GM12878 (cell line): ENCODE measurements at regions not wholly inside any gene's neighbourhood (a gene's known extent, or its start where the extent isn't known, plus 50 kb on each side); places are given as distances from the start of the nearest gene placed in this dataset.

Experiments
- ATAC-seq: fragments of 200-7000 bp; cut with Tn5 transposase; 3 replicates; pipeline ENCODE4 v1.9.1; 2020; ENCODE audit warnings: mild to moderate bottlenecking, moderate library complexity
- BruUV-seq: library from RNA; stranded (reverse); fragments of 400-500 nt; replicated peaks from 2 replicates; lab custom pipeline; 2021; lab: Mats Ljungman, UMichigan
- CTCF ChIA-PET: fragments of 300-600 bp; sonication (Branson Sonifier 250); formaldehyde crosslinking; extraction: SDS; loops from one replicate; lab custom pipeline; 2021; ENCODE audit warnings: inconsistent platforms; lab: Yijun Ruan, JAX
- POLR2A ChIA-PET: fragments of 350-600 bp; formaldehyde crosslinking; extraction: SDS; loops from one replicate; lab custom pipeline; 2021; ENCODE audit warnings: inconsistent platforms; lab: Charles Lee
- RAD21 ChIA-PET: fragments of 300-600 bp; sonication (Branson Sonifier 250); formaldehyde crosslinking; loops from one replicate; lab custom pipeline; 2023; ENCODE audit warnings: antibody characterized with exemption; ENCODE audit not compliant: unreplicated experiment; lab: Charles Lee
- SMC1A ChIA-PET: fragments of 300-600 bp; sonication (Branson Sonifier 250); formaldehyde crosslinking; loops from one replicate; lab custom pipeline; 2023; ENCODE audit not compliant: unreplicated experiment, uncharacterized antibody; lab: Charles Lee
- DNase-seq: peaks from one replicate; pipeline ENCODE4 v3.0.0-alpha.2; 2011; ENCODE audit warnings: low read depth, low spot score
- FAIRE-seq: peaks from 3 replicates; lab custom pipeline; 2011; peaks lifted over from hg19 to GRCh38; lab: Jason Lieb, UNC
- H2AFZ ChIP-seq: 2 replicates; pipeline ENCODE4 v1.6.0; 2011; ENCODE audit warnings: low read depth, low read length, control low read depth; ENCODE audit not compliant: control insufficient read depth
- H3K27ac ChIP-seq: 2 replicates; pipeline ENCODE4 v1.5.1; 2011; ENCODE audit warnings: control low read depth; ENCODE audit not compliant: control insufficient read depth, insufficient read depth
- H3K27me3 ChIP-seq, 2 experiments: replicated peaks in 1 of 2; 2 replicates each; pipeline versions ENCODE4 v1.6.0 to v1.6.1; 2011; ENCODE audit warnings: low read length in 1 of 2; ENCODE audit not compliant: control insufficient read depth in 2 of 2, insufficient read depth in 2 of 2
- H3K36me3 ChIP-seq, 2 experiments: 2 replicates each; pipeline ENCODE4 v1.5.1; 2011; ENCODE audit warnings: low read length in 1 of 2; ENCODE audit not compliant: control insufficient read depth in 2 of 2, insufficient read depth in 2 of 2
- H3K4me1 ChIP-seq: 2 replicates; pipeline ENCODE4 v1.6.1; 2011; ENCODE audit warnings: mild to moderate bottlenecking, low read length, moderate library complexity, mixed read lengths; ENCODE audit not compliant: control insufficient read depth, insufficient read depth
- H3K4me2 ChIP-seq: 2 replicates; pipeline ENCODE4 v1.6.0; 2011; ENCODE audit warnings: control low read depth; ENCODE audit not compliant: control insufficient read depth, insufficient read depth
- H3K4me3 ChIP-seq: fragments of 200-600 bp; sonication (generic); 2 replicates; pipeline ENCODE4 v1.5.1; 2016
- H3K79me2 ChIP-seq: 2 replicates; pipeline ENCODE4 v1.6.0; 2011; ENCODE audit warnings: low read length; ENCODE audit not compliant: control insufficient read depth, insufficient read depth
- H3K9ac ChIP-seq: 2 replicates; pipeline ENCODE4 v1.8.0; 2011; ENCODE audit warnings: low read length, control low read depth, mixed read lengths; ENCODE audit not compliant: control insufficient read depth, insufficient read depth
- H3K9me3 ChIP-seq: replicated peaks from 3 replicates; pipeline ENCODE4 v1.5.1; 2011; ENCODE audit warnings: mild to moderate bottlenecking, low read length; ENCODE audit not compliant: control insufficient read depth, insufficient read depth
- H4K20me1 ChIP-seq: 2 replicates; pipeline ENCODE4 v1.6.0; 2011; ENCODE audit not compliant: control insufficient read depth, insufficient read depth
- HCFC1 ChIP-seq: fragments of 150-350 bp; IDR thresholded peaks from 2 replicates; pipeline ENCODE4 v1.6.1; 2014; ENCODE audit warnings: low read length
- MTA3 ChIP-seq: IDR thresholded peaks from 2 replicates; pipeline ENCODE4 v1.6.1; 2012; ENCODE audit warnings: low read length, inconsistent platforms, borderline replicate concordance
- RUNX3 ChIP-seq: IDR thresholded peaks from 2 replicates; pipeline ENCODE4 v1.6.1; 2012; ENCODE audit warnings: low read length, inconsistent platforms
- ZNF274 ChIP-seq: IDR thresholded peaks from one replicate; pipeline ENCODE4 v1.8.0; 2011; ENCODE audit not compliant: insufficient read length, insufficient read depth
- WGBS: methylation state at CpG from one replicate; pipeline ENCODE4 v1.1.6; 2016; ENCODE audit warnings: low lambda C conversion rate; ENCODE audit not compliant: insufficient replicate concordance, insufficient coverage; ENCODE audit errors: missing lambda C conversion rate; 5-methylcytosine and 5-hydroxymethylcytosine counted together
- in situ Hi-C: fragments of 300-500 bp; cut with MboI; formaldehyde crosslinking; loops from 9 replicates; pipeline ENCODE4 v1.14.3; 2018; ENCODE audit warnings: mixed read lengths
- intact Hi-C: fragments of 100-400 bp; cut with micrococcal nuclease; formaldehyde crosslinking; loops from one replicate; pipeline ENCODE4 v1.14.2; 2022; ENCODE audit not compliant: unreplicated experiment
- TF ChIP-seq, protein P1 (sequence below): fragments of 450-650 bp; IDR thresholded peaks from 2 replicates; pipeline ENCODE4 v1.6.1; 2018; ENCODE audit warnings: borderline replicate concordance, mild to moderate bottlenecking; ENCODE audit not compliant: partially characterized antibody

DNA sequence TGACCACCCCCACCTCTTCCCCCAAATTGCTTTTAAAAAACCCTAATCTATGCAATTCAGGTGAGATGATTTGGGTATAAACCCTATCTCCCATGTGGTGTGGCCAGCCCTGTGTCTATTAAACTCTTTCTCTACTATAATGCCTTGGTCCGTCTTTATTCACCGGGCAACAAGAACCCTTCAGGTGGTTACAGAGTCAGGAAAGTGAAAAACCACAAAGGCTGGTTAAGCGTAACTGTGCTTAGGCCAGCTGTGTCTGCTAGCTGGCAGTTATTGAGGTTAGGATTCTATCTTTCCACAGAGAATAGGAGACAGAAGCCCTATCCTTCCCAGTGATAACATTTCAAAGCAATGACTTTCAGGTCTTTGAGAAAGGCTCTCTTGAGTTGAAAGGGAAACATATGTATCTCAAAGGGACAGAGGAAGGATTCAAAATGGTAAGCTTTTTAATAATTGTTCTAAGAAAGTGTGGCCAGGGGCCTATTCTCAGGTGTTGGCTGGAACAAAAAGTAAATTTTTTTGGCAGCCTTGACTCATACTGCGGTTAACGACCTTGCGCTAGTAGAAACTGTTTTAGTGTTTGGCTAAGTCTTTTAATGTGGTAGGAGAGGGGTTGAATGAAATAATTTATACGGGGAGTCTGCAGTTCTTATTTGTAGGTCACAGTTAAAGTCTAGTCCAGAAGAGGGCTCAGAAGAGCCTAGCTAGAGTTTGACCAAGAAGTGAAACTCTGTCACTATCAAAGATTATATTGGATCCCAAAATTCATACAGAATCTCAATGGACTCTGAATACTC lies 89.0 kb downstream of the NPAP1 start:
- BruUV-seq: no TSS peak
- no peaks in the 10 kb centered on the region for H3K79me2 ChIP-seq
- RAD21 ChIA-PET: no interaction called here
- intact Hi-C loops (loop anchor here (5.0 kb wide), 1 partner anchor 673 kb away; the partner anchor contains the start of gene UBE3A), in situ Hi-C loops (no loop called here)
- H2AFZ ChIP-seq: no peak overlapping the region
- H3K4me3 ChIP-seq: no peak overlapping the region
- no peaks in the 10 kb centered on the region; the same call in 2 of the 3 replicates for H3K9me3 ChIP-seq
- H4K20me1 ChIP-seq: no peaks in the 10 kb centered on the region
- 43% methylated on average over 7 of the region's 7 CpGs for WGBS
- POLR2A ChIA-PET: no interaction called here
- H3K36me3 ChIP-seq: no peaks in the 10 kb centered on the region
- no peak overlapping the region for H3K27ac ChIP-seq
- H3K27me3 ChIP-seq: no peaks in the 10 kb centered on the region
- ATAC-seq (no peak), FAIRE-seq (no peak), DNase-seq (no peak)
- no peaks in the 10 kb centered on the region for H3K4me1 ChIP-seq
- H3K9ac ChIP-seq: no peak overlapping the region
- CTCF ChIA-PET: no interaction called here
- SMC1A ChIA-PET: no interaction called here
- no peak for TF ChIP-seq RUNX3
- no peak for TF ChIP-seq HCFC1
- TF ChIP-seq, protein P1, sequence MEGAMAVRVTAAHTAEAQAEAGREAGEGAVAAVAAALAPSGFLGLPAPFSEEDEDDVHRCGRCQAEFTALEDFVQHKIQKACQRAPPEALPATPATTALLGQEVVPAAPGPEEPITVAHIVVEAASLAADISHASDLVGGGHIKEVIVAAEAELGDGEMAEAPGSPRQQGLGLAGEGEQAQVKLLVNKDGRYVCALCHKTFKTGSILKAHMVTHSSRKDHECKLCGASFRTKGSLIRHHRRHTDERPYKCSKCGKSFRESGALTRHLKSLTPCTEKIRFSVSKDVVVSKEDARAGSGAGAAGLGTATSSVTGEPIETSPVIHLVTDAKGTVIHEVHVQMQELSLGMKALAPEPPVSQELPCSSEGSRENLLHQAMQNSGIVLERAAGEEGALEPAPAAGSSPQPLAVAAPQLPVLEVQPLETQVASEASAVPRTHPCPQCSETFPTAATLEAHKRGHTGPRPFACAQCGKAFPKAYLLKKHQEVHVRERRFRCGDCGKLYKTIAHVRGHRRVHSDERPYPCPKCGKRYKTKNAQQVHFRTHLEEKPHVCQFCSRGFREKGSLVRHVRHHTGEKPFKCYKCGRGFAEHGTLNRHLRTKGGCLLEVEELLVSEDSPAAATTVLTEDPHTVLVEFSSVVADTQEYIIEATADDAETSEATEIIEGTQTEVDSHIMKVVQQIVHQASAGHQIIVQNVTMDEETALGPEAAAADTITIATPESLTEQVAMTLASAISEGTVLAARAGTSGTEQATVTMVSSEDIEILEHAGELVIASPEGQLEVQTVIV: no peak
- no peak for TF ChIP-seq MTA3
- TF ChIP-seq ZNF274: no peak
- H3K4me2 ChIP-seq: no peak overlapping the region
